GM10248 (cell line): ENCODE measurements at regions not wholly inside any gene's neighbourhood (a gene's known extent, or its start where the extent isn't known, plus 50 kb on each side); places are given as distances from the start of the nearest gene placed in this dataset.

Experiments used
- CTCF ChIA-PET: fragments of 300-600 bp; sonication (Branson Sonifier 250); formaldehyde crosslinking; extraction: SDS; loops from one replicate; lab custom pipeline; 2021; ENCODE audit warnings: antibody characterized with exemption; lab: Yijun Ruan, JAX
- POLR2A ChIA-PET: fragments of 350-650 bp; sonication (Branson Sonifier 250); formaldehyde crosslinking; extraction: SDS; loops from one replicate; lab custom pipeline; 2020; ENCODE audit warnings: antibody characterized with exemption; lab: Yijun Ruan, JAX
- DNase-seq: peaks from one replicate; pipeline ENCODE4 v3.0.0; 2012; ENCODE audit errors: extremely low spot score
- TF ChIP-seq, protein P1 (sequence below): IDR thresholded peaks from 2 replicates; pipeline ENCODE4 v1.5.1; 2012; ENCODE audit warnings: mild to moderate bottlenecking, low read depth; ENCODE audit errors: extremely low read depth, missing control alignments, control extremely low read depth

DNA sequence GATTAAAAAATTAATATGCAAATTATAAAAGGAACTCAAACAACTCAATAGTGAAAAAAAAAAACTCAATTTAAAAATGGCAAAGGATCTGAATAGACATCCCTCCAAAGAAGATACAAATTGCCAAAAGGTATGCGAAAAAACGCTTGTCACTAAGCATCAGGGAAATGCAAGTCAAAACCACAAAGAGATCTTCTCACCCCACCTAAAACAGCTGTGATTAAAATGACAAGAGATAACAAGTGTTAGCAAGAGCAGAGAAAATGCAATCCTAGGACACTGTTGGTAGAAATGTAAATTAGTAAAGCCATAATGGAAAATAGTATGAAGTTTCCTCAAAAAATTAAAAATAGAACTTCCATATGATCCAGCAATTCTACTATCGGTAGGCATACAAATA, 166.3 kb upstream of the ZC3H12C start:
- DNase-seq: no peak
- ChIA-PET POLR2A (no interaction called here), CTCF (interaction anchor here (1.3 to 1.7 kb wide), 2 partner anchors 12 kb away, joined by 3 to 5 read pairs; no protein-coding TSS in a partner anchor)
- TF ChIP-seq, protein P1, sequence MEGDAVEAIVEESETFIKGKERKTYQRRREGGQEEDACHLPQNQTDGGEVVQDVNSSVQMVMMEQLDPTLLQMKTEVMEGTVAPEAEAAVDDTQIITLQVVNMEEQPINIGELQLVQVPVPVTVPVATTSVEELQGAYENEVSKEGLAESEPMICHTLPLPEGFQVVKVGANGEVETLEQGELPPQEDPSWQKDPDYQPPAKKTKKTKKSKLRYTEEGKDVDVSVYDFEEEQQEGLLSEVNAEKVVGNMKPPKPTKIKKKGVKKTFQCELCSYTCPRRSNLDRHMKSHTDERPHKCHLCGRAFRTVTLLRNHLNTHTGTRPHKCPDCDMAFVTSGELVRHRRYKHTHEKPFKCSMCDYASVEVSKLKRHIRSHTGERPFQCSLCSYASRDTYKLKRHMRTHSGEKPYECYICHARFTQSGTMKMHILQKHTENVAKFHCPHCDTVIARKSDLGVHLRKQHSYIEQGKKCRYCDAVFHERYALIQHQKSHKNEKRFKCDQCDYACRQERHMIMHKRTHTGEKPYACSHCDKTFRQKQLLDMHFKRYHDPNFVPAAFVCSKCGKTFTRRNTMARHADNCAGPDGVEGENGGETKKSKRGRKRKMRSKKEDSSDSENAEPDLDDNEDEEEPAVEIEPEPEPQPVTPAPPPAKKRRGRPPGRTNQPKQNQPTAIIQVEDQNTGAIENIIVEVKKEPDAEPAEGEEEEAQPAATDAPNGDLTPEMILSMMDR: no peak

DNA sequence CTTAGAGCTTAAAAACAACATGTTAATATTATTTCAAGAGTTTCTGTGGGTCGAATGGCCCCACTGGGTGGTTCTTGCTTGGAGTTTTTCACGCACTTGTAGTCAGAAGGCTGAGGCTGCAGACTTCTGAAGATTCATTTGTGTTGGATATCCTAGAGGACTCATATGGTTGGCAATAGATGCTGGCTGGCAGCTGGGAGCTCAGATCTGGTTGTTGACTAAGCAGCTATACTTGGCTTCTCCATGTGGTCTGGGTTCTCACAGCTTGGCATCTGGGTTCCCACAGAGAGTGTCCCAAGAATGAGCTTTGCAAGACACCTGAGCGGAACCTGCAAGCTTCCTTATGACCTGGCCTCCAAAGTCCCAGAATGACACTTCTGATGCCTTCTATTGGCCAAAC, 163.9 kb upstream of the ZC3H12C start:
- ChIA-PET POLR2A (no interaction called here), CTCF (interaction anchor here (2.0 kb wide), 1 partner anchor 10 kb away, joined by 6 read pairs; no protein-coding TSS in a partner anchor)
- TF ChIP-seq, protein P1: no peak
- no peak for DNase-seq

DNA sequence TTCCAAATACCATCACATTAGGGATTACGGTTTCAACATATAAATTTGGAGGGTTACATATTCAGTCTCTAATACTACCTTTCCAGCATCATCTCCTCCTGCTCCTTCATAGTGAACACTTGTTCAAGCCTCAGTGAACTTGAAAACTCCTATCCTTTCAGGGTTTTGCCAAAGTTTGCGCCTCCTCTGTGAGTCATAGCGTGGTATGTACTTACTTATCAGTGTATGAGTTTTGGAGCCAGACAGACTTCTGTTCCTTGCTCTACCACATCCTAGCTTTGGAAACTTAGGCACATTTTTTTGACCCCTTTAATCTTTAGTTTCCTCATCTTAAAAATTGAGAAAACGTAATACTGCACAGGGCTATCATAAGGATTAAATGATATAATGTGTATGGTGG, 160.1 kb upstream of the ZC3H12C start:
- TF ChIP-seq, protein P1: no peak
- ChIA-PET CTCF (interaction anchor here (1.1 to 1.2 kb wide), 3 partner anchors 8 to 80 kb away, joined by 3 to 4 read pairs (median 4); no protein-coding TSS in a partner anchor), POLR2A (no interaction called here)
- DNase-seq: no peak

DNA sequence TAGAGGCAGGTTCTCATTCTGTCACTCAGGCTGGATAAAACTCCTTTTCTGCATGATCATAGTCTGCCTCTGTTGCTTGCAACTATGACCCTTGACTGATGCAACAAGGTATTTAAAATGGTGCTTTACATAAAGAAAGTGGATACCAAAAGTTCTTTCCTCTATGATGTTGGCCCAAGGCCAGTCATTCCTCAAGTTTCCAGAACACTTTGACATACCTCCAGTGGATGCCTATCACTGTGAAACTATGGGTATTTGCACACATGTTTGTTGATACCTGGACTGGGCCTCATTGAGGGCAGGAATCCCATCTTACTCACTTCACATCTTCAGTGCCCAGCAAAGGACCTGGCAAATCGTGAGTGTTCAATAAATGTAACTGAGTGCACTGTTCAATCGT, 159.0 kb upstream of the ZC3H12C start:
- CTCF ChIA-PET: interaction anchor here (1.2 kb wide), 1 partner anchor 9 kb away, joined by 4 read pairs; no protein-coding TSS in a partner anchor
- POLR2A ChIA-PET: no interaction called here
- DNase-seq: no peak
- TF ChIP-seq, protein P1: no peak

- no peak for DNase-seq
- TF ChIP-seq, protein P1: no peak
- POLR2A ChIA-PET: no interaction called here
- CTCF ChIA-PET: interaction anchor here (2.0 kb wide), 1 partner anchor 81 kb away, joined by 5 read pairs; no protein-coding TSS in a partner anchor
Observed at GRCh38 chr11:109936661-109937180, 156.5 kb upstream of the ZC3H12C start.

GRCh38 chr11:109937968-109938367, 155.2 kb upstream of the ZC3H12C start:
- TF ChIP-seq, protein P1: no peak
- CTCF ChIA-PET: interaction anchor here (0.6 to 2.0 kb wide), 2 partner anchors 83 to 1951 kb away, joined by 3 to 5 read pairs; no protein-coding TSS in a partner anchor
- POLR2A ChIA-PET: no interaction called here

More at GRCh38 chr11:109937968-109938367, 155.2 kb upstream of the ZC3H12C start:
- DNase-seq: no peak
